K562 (cell line): ENCODE measurements at regions not wholly inside any gene's neighbourhood (a gene's known extent, or its start where the extent isn't known, plus 50 kb on each side); places are given as distances from the start of the nearest gene placed in this dataset.

Experiments
- CTCF ChIP-seq, 3 experiments: IDR thresholded peaks in 2 of 3; conservative IDR thresholded peaks in 1 of 3; 2 replicates each; pipeline ENCODE4 v1.5.1; 2011 to 2012; ENCODE audit warnings: low read length in 3 of 3, mild to moderate bottlenecking in 3 of 3, control low read depth in 2 of 3, improper control_type of control experiment in 1 of 3, inconsistent platforms in 1 of 3, low read depth in 1 of 3, mixed read lengths in 1 of 3, moderate library complexity in 1 of 3; ENCODE audit not compliant: insufficient read depth in 2 of 3
- CXXC5 ChIP-seq: fragments of 250-450 bp; sonication (Bioruptor Pico); IDR thresholded peaks from 2 replicates; pipeline ENCODE4 v1.8.0; 2022; ENCODE audit warnings: inconsistent platforms, mild to moderate bottlenecking, moderate library complexity
- SPI1 ChIP-seq: IDR thresholded peaks from 2 replicates; pipeline ENCODE4 v1.6.1; 2011; ENCODE audit warnings: low read depth, low read length, control low read depth, borderline replicate concordance
- TF ChIP-seq, protein P1 (sequence below): fragments of 250-450 bp; sonication (Bioruptor Pico); IDR thresholded peaks from 2 replicates; pipeline ENCODE4 v1.5.1; 2021; ENCODE audit warnings: mild to moderate bottlenecking
- TF ChIP-seq, protein P2 (sequence below): fragments of 450-650 bp; IDR thresholded peaks from 2 replicates; pipeline ENCODE4 v1.6.1; 2016; ENCODE audit warnings: antibody characterized with exemption

- TF ChIP-seq, protein P1, sequence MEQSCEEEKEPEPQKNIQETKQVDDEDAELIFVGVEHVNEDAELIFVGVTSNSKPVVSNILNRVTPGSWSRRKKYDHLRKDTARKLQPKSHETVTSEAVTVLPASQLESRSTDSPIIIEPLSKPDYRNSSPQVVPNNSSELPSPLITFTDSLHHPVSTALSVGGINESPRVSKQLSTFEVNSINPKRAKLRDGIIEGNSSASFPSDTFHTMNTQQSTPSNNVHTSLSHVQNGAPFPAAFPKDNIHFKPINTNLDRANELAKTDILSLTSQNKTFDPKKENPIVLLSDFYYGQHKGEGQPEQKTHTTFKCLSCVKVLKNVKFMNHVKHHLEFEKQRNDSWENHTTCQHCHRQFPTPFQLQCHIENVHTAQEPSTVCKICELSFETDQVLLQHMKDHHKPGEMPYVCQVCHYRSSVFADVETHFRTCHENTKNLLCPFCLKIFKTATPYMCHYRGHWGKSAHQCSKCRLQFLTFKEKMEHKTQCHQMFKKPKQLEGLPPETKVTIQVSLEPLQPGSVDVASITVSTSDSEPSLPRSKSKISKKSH (CRISPR knock-in tag) = no peak
- TF ChIP-seq, protein P2, sequence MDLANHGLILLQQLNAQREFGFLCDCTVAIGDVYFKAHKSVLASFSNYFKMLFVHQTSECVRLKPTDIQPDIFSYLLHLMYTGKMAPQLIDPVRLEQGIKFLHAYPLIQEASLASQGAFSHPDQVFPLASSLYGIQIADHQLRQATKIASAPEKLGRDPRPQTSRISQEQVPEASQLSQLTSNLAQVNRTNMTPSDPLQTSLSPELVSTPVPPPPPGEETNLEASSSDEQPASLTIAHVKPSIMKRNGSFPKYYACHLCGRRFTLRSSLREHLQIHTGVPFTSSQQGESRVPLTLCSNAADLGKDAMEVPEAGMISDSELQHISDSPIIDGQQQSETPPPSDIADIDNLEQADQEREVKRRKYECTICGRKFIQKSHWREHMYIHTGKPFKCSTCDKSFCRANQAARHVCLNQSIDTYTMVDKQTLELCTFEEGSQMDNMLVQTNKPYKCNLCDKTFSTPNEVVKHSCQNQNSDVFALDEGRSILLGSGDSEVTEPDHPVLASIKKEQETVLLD = no peak
- TF ChIP-seq CXXC5 = no peak
- no peak for TF ChIP-seq SPI1
- TF ChIP-seq CTCF (IDR thresholded peaks at IDR 0.05 in 2 of 3, conservative IDR thresholded peaks at IDR 0.05 in 1 of 3; ENCODE audit: insufficient read depth in 2 of 3, low read depth in 1 of 3, low read length in 3 of 3) = no peak
Observed at GRCh38 chr7:93707249-93707648, 132.7 kb upstream of the CALCR start.
